Fibroblast of lung (primary cell): ENCODE measurements at regions not wholly inside any gene's neighbourhood (a gene's known extent, or its start where the extent isn't known, plus 50 kb on each side); places are given as distances from the start of the nearest gene placed in this dataset.

Experiments
- CTCF ChIP-seq, 2 donors: IDR thresholded peaks in 1 of 2; conservative IDR thresholded peaks in 1 of 2; 1 replicate in 1 of 2; 2 replicates in 1 of 2; pipeline ENCODE4 v1.5.1; 2011 to 2012; ENCODE audit warnings: low read length in 2 of 2, control low read depth in 1 of 2, inconsistent platforms in 1 of 2, low read depth in 1 of 2, mild to moderate bottlenecking in 1 of 2
- EZH2 ChIP-seq: IDR thresholded peaks from 2 replicates; pipeline ENCODE4 v1.5.1; 2012; ENCODE audit warnings: low read length, control low read depth, mild to moderate bottlenecking; ENCODE audit errors: missing control alignments

DNA sequence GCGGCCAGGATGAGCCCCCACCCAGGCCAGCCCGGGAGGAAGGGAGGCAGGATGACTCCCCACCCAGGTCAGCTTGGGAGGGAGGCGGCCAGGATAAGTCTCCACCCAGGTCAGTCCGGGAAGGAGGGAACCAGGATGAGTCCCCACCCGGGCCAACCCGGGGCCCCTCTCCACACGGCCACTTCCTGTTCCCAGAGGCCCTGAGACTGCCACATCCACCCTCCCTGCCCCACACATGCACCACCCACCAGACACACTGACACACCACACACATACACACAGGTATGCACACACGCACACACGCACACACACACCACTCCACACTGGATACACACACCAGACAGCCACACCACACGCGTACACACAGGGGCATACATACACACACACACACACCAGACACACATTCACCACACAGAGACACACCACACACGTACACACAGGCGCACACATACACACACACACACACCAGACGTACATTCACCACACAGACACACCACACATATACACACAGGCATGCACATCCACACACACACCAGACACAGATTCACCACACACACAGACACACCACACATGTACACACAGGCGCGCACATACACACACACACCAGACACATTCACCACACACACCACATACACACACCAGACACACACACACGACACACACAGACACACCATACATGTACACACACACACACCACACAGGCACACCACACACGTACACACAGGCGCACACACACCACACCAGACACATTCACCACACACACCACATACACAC, 84.9 kb upstream of the PRR5 start:
- TF ChIP-seq CTCF (conservative IDR thresholded peaks at IDR 0.05 in 1 of 2, IDR thresholded peaks at IDR 0.05 in 1 of 2; ENCODE audit: low read depth in 1 of 2, low read length in 2 of 2) (no peak), EZH2 (no peak)
